ENCODE measurements at regions not wholly inside any gene's neighbourhood (a gene's known extent, or its start where the extent isn't known, plus 50 kb on each side); places are given as distances from the start of the nearest gene placed in this dataset.

- H3K79me2 ChIP-seq: no peaks in the 10 kb centered on the region
- H3K36me3 ChIP-seq (ENCODE audit: control insufficient read depth, insufficient read depth, low read length): no peaks in the 10 kb centered on the region
- H3K27me3 ChIP-seq (ENCODE audit: control insufficient read depth, insufficient read depth, low read length): no peaks in the 10 kb centered on the region
- no peaks in the 10 kb centered on the region for H3K4me1 ChIP-seq
- H3K27ac ChIP-seq: no peak overlapping the region
- H3K9ac ChIP-seq: no peak overlapping the region
- H2AFZ ChIP-seq: no peak overlapping the region
- TF ChIP-seq, protein P1, sequence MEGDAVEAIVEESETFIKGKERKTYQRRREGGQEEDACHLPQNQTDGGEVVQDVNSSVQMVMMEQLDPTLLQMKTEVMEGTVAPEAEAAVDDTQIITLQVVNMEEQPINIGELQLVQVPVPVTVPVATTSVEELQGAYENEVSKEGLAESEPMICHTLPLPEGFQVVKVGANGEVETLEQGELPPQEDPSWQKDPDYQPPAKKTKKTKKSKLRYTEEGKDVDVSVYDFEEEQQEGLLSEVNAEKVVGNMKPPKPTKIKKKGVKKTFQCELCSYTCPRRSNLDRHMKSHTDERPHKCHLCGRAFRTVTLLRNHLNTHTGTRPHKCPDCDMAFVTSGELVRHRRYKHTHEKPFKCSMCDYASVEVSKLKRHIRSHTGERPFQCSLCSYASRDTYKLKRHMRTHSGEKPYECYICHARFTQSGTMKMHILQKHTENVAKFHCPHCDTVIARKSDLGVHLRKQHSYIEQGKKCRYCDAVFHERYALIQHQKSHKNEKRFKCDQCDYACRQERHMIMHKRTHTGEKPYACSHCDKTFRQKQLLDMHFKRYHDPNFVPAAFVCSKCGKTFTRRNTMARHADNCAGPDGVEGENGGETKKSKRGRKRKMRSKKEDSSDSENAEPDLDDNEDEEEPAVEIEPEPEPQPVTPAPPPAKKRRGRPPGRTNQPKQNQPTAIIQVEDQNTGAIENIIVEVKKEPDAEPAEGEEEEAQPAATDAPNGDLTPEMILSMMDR (IDR thresholded peaks at IDR 0.05): no peak
- H3K4me2 ChIP-seq (ENCODE audit: low read length): no peak overlapping the region
- no peaks in the 10 kb centered on the region for H3K9me3 ChIP-seq (ENCODE audit: control insufficient read depth, low read length)
- H3K4me3 ChIP-seq (ENCODE audit: low read depth, low read length): no peak overlapping the region
Measured at GRCh38 chr3:162879021-162879562, 1382.5 kb downstream of the OTOL1 start.

DNA sequence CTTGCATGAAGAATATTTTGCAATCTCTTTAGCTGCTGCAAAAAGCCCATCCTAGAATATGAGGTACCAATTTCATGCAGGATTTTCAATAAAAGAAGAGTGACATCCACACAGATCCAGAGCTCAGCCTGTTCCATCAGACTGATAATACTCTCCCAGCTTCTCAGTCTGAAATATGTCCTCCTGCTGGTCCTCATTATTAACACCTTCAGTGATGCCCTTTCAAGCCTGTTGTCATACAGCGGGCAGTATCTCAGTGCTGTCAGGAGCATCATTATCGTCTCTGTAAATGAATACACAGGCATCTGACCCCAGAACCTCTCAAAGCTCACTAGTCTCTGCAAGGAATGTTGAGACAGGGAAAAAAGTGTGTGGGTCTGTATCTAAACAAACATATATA, 1387.8 kb downstream of the OTOL1 start:
- Histone ChIP-seq H3K27me3 (ENCODE audit: control insufficient read depth, insufficient read depth, low read length) (no peaks in the 10 kb centered on the region), H3K4me3 (ENCODE audit: low read depth, low read length) (no peak overlapping the region), H3K4me1 (no peaks in the 10 kb centered on the region), H3K4me2 (ENCODE audit: low read length) (no peak overlapping the region), H2AFZ (no peak overlapping the region), H3K9me3 (ENCODE audit: control insufficient read depth, low read length) (no peaks in the 10 kb centered on the region), H3K9ac (no peak overlapping the region), H3K27ac (no peak overlapping the region), H3K79me2 (no peaks in the 10 kb centered on the region), H3K36me3 (ENCODE audit: control insufficient read depth, insufficient read depth, low read length) (no peaks in the 10 kb centered on the region)
- TF ChIP-seq, protein P1 (IDR thresholded peaks at IDR 0.05): no peak

DNA sequence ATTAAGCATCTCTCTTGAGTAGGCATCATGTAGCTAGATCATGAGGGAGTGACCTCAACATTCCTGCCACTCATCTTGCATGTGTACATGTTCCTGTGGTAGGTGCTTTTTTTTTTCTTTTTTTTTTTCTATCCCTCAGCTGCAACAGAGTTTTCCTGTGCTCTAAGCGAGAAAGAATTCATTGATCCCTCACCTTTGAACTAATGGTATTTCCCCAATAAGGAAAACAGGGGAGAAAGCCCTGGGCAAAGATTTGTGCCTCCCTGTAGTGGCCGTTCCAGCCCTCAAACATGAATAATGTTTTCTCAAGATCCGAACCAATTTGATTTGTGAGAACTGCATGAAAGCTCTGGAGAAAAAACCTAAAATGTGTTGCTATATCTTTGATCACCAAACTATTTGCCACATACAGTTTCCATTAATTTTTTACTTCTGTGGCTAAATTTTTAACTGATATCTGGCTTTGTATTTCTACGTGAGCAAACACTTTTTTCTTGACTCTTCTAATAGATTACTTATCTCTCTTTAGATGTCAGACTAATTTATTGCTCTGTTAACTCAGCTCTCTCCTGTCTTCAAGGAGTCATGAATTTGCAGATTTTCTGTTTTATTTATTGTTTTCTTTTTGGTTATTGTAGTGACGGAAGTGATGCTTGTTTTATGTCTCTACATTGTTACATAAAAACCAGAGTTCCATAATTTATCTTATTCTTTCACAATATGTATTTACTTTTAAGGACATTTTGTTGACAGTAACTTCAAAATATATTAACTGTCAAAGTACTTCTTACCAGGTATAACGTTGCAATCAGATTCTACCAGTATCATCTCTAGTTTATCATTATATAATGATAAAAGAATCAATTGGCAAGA, 1396.5 kb downstream of the OTOL1 start:
- Histone ChIP-seq H3K9me3 (ENCODE audit: control insufficient read depth, low read length) (no peaks in the 10 kb centered on the region), H3K9ac (no peak overlapping the region), H3K27ac (no peak overlapping the region), H3K79me2 (no peaks in the 10 kb centered on the region), H3K4me2 (ENCODE audit: low read length) (no peak overlapping the region), H2AFZ (no peak overlapping the region), H3K27me3 (ENCODE audit: control insufficient read depth, insufficient read depth, low read length) (no peaks in the 10 kb centered on the region), H3K36me3 (ENCODE audit: control insufficient read depth, insufficient read depth, low read length) (no peaks in the 10 kb centered on the region), H3K4me3 (ENCODE audit: low read depth, low read length) (no peak overlapping the region), H3K4me1 (no peaks in the 10 kb centered on the region)
- TF ChIP-seq, protein P1 (IDR thresholded peaks at IDR 0.05): no peak

DNA sequence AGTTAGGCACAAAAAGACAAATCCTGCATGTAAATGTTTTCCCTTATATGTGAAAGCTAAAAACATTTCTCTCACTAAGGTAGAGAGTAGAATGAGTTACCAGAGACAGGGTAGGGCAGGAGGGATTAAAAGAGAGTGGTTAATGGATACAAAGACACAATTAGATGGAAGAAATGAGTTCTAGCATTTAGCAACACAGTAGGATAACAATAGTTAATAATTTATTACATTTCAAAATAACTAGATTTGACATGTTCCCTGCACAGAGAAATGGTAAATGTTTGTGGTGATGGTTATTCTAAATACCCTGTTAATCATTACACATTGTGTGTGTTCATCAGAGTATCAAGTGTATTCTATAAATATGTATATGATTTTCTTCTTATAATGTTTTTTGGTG, 1400.7 kb downstream of the OTOL1 start:
- H3K4me3 ChIP-seq (ENCODE audit: low read depth, low read length): no peak overlapping the region
- H3K27ac ChIP-seq: no peak overlapping the region
- H3K4me1 ChIP-seq: no peaks in the 10 kb centered on the region
- TF ChIP-seq, protein P1 (IDR thresholded peaks at IDR 0.05): no peak
- H3K9me3 ChIP-seq (ENCODE audit: control insufficient read depth, low read length): no peaks in the 10 kb centered on the region
- H3K27me3 ChIP-seq (ENCODE audit: control insufficient read depth, insufficient read depth, low read length): no peaks in the 10 kb centered on the region
- no peak overlapping the region for H3K9ac ChIP-seq
- H2AFZ ChIP-seq: no peak overlapping the region
- H3K4me2 ChIP-seq (ENCODE audit: low read length): no peak overlapping the region
- H3K36me3 ChIP-seq (ENCODE audit: control insufficient read depth, insufficient read depth, low read length): no peaks in the 10 kb centered on the region
- H3K79me2 ChIP-seq: no peaks in the 10 kb centered on the region

Measured in parathyroid adenoma (tissue), 2 donors.